ENCODE measurements at regions not wholly inside any gene's neighbourhood (a gene's known extent, or its start where the extent isn't known, plus 50 kb on each side); places are given as distances from the start of the nearest gene placed in this dataset.
"Not testable (repeated sequence)": the region's sequence is repeated elsewhere in the genome, so short reads cannot be mapped to it uniquely, and the experiment has no call there.

DNA sequence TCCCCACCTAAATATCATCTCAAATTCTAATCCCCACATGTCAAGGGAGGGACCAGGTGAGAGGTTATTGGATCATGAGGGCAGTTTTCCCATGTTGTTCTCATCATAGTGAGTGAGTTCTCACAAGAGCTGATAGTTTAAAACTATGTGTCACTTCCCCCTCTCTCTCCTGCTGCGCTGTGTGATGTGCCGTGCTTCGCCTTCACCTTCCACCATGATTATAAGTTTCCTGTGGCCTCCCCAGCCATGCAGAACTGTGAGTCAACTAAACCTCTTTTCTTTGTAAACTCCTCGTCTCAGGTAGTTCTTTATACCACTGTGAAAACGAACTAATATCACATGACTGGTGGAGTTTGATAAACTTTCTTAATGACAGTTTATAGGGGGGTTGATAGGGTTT lies 839.5 kb downstream of the TMEM121 start:
- DNase-seq (ENCODE audit: low read depth); H3K4me3 ChIP-seq (ENCODE audit: low read length): not testable (repeated sequence)

DNA sequence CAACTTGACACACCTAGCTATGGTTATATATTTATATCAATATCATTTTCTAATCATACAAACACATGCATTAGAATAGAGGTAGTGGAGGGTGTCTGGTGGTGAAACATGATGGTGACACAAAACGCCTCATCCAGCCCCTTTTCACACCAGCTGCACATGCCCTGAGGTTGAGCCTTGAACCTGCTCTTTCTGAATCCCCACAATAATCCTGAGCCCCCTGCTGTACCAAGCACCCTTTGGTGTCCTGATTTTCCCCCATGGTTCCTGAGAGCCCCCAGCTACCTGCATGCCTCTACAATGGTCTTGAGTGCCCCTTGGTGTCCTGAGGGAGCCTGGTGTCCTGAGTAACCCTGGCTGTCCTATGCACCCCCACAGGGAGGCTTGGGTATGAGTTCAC lies 840.6 kb downstream of the TMEM121 start:
- not testable (repeated sequence) for DNase-seq (ENCODE audit: low read depth); H3K4me3 ChIP-seq (ENCODE audit: low read length)

DNA sequence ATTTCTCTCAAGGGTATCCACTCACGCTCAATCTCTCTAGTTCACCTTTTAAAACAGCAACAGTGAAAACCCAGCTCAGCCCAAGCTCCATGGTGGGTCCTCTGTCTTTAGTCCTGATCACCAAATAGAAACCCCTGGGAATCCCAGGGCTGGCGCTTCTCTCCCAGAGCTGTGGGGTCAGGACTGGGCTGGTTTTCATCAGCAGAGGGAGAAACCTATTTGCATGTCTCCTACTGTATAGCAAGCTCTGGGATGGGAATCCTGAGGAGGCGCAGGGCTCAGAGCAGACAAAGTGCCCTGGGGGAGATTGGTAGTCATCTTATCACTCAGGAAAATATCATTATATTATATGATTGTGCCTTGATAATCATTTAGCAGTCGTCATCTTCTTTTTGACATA lies 843.1 kb downstream of the TMEM121 start:
- not testable (repeated sequence) for DNase-seq (ENCODE audit: low read depth); H3K4me3 ChIP-seq (ENCODE audit: low read length)

DNA sequence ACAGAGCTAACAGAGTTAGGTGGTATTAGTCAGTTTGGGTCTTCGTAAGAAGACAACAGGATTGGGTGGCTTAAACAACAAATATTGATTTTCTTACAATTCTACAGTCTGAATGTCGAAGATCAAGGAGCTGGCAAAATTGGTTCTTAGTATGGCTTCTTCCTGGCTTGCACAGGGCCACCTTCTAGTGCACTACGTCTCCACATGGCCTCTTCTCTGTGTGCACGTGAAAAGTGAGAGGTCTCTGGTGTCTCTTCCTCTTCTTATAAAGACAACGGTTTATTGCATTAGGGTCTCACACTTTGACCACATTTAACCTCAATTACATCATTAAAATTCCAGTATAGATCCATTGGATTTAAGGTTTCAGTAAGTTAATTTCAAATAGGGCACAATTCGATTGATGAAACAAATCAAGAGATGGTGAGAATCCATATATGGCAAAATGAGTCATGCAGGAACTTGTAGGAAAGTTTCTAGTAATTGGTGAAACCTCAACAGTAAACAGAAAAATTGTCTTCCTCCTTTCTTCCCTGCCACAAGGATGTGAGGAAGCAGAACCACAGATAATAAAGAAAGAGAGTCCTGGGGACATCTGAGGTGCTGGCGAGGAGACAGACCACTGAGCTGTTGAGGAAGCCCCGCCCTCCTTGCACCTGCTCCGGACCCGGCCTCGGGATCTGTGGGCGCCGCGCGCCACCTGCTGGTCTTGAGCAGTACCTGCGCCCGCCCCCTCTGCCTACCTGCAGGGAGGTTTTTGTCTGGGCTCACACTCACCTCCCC lies 846.7 kb downstream of the TMEM121 start:
- no peak overlapping the region for H3K4me3 ChIP-seq (ENCODE audit: low read length)
- no peak for TF ChIP-seq CTCF (conservative IDR thresholded peaks at IDR 0.05; ENCODE audit: low read length)
- DNase-seq (ENCODE audit: low read depth): no peak

GRCh38 chr14:106373653-106374110 lies 847.3 kb downstream of the TMEM121 start:
- DNase-seq (ENCODE audit: low read depth); H3K4me3 ChIP-seq (ENCODE audit: low read length): not testable (repeated sequence)

DNA sequence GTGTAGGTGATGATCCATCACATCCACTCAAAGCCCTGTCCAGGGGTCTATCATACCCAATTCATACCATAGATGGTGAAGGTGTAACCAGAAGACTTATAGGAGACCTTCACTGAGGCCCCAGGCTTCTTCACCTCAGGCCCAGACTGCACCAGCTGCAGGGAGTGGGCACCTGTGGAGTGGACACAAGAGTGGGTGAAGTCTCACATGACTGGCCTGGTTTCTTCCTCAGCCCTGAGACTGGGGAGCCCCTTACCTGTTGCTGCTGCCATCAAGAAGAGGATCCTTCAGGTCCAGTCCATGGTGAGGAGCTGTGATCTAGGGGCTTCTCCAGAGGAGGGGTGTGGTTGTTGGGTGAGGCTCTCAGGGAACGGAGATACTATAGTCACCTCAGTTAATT lies 851.0 kb downstream of the TMEM121 start:
- H3K4me3 ChIP-seq (ENCODE audit: low read length): no peak overlapping the region
- TF ChIP-seq CTCF (conservative IDR thresholded peaks at IDR 0.05; ENCODE audit: low read length): no peak
- no peak for DNase-seq (ENCODE audit: low read depth)

DNA sequence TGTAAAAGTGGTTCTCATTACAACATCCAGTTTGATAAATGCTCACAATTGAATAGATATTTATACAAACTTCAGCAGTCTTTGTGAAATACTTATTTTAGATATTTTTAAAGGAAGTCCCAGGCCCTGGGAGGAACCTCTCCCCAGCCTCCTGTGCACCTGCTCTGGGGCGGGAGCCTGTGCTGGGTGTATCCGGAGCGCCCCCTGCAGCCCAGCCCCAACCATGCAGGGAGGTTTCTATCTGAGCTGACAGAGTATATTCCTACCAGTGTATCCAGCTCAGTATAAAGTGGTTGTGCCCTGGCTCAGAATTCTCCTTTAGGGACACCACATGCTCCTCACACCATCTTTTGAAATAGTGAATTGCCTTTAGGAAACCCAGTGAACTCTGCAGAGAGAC lies 851.8 kb downstream of the TMEM121 start:
- H3K4me3 ChIP-seq (ENCODE audit: low read length): no peak overlapping the region
- DNase-seq (ENCODE audit: low read depth): no peak
- TF ChIP-seq CTCF (conservative IDR thresholded peaks at IDR 0.05; ENCODE audit: low read length): no peak

DNA sequence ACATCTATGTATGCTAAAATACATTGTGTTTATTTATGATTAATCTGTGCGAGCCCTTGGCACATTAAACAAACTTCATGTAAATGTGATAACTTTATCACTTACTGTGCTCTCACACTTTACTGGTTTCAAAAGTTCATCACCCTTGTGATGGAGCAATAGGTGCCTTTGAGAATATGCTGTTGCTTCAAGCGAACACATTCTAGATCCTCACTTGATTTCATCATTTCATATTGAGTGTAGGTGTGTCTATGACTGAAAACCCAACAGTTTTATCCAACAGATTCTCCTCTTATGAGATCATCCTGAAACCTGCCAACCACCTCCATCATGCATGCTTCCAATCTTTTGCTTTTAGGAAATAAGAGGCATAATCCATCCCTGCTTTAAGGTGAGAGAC lies 854.4 kb downstream of the TMEM121 start:
- no peak for DNase-seq (ENCODE audit: low read depth)
- H3K4me3 ChIP-seq (ENCODE audit: low read length): no peak overlapping the region
- no peak for TF ChIP-seq CTCF (conservative IDR thresholded peaks at IDR 0.05; ENCODE audit: low read length)

DNA sequence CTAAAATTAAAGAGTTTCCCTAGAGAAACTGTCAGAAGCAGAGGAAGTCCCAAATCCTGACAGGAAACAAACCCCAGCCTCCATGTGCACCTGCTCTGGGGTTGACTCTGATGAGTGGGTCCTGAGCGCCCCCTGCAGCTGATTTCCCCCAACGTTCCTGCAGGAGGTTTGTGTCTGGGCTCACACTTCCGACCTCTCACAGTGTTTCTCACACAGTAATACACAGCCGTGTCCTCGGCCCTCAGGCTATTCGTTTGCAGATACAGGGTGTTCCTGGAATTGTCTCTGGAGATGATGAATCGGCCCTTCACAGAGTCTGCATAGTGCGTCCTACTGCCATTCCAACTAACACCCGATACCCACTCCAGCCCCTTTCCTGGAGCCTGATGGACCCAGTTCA lies 862.8 kb downstream of the TMEM121 start:
- H3K4me3 ChIP-seq (ENCODE audit: low read length); DNase-seq (ENCODE audit: low read depth): not testable (repeated sequence)

GRCh38 chr14:106390401-106390800 lies 864.0 kb downstream of the TMEM121 start:
- TF ChIP-seq CTCF (conservative IDR thresholded peaks at IDR 0.05; ENCODE audit: low read length): no peak
- DNase-seq (ENCODE audit: low read depth): no peak

More at GRCh38 chr14:106390401-106390800, 864.0 kb downstream of the TMEM121 start:
- no peak overlapping the region for H3K4me3 ChIP-seq (ENCODE audit: low read length)
